ENCODE measurements at regions not wholly inside any gene's neighbourhood (a gene's known extent, or its start where the extent isn't known, plus 50 kb on each side); places are given as distances from the start of the nearest gene placed in this dataset.

- no peak for DNase-seq (ENCODE audit: low spot score)
Observed at GRCh38 chr12:107472308-107472707, 213.3 kb upstream of the PWP1 start.

- no peak for DNase-seq (ENCODE audit: low spot score)
Observed at GRCh38 chr12:107474099-107474498, 211.5 kb upstream of the PWP1 start.

- no peak for DNase-seq (ENCODE audit: low spot score)
Observed at GRCh38 chr12:107474639-107475539, 210.7 kb upstream of the PWP1 start.

- DNase-seq (ENCODE audit: low spot score): no peak
Observed at GRCh38 chr12:107475900-107476299, 209.7 kb upstream of the PWP1 start.

GRCh38 chr12:107477018-107477417 is 208.6 kb upstream of the PWP1 start:
- DNase-seq (ENCODE audit: low spot score): no peak

GRCh38 chr12:107477947-107478610 is 207.5 kb upstream of the PWP1 start:
- no peak for DNase-seq (ENCODE audit: low spot score)

- DNase-seq (ENCODE audit: low spot score): no peak
Observed at GRCh38 chr12:107478881-107479280, 206.7 kb upstream of the PWP1 start.

- DNase-seq (ENCODE audit: low spot score): no peak
Observed at GRCh38 chr12:107480836-107481608, 204.6 kb upstream of the PWP1 start.

GRCh38 chr12:107484230-107484629 is 201.4 kb upstream of the PWP1 start:
- no peak for DNase-seq (ENCODE audit: low spot score)

- DNase-seq (ENCODE audit: low spot score): no peak
Observed at GRCh38 chr12:107484941-107485340, 200.7 kb upstream of the PWP1 start.

- no peak for DNase-seq (ENCODE audit: low spot score)
Observed at GRCh38 chr12:107485731-107486130, 199.9 kb upstream of the PWP1 start.

GRCh38 chr12:107486140-107486892 is 199.3 kb upstream of the PWP1 start:
- no peak for DNase-seq (ENCODE audit: low spot score)

GRCh38 chr12:107487011-107487680 is 198.5 kb upstream of the PWP1 start:
- DNase-seq (ENCODE audit: low spot score): no peak

GRCh38 chr12:107488666-107489065 is 196.9 kb upstream of the PWP1 start:
- DNase-seq (ENCODE audit: low spot score): no peak

GRCh38 chr12:107490010-107490409 is 195.6 kb upstream of the PWP1 start:
- DNase-seq (ENCODE audit: low spot score): no peak

- DNase-seq (ENCODE audit: low spot score): no peak
Observed at GRCh38 chr12:107491856-107492255, 193.7 kb upstream of the PWP1 start.

GRCh38 chr12:107492393-107493134 is 193.0 kb upstream of the PWP1 start:
- DNase-seq (ENCODE audit: low spot score): no peak

- no peak for DNase-seq (ENCODE audit: low spot score)
Observed at GRCh38 chr12:107493135-107493494, 192.5 kb upstream of the PWP1 start.

GRCh38 chr12:107493666-107494065 is 191.9 kb upstream of the PWP1 start:
- no peak for DNase-seq (ENCODE audit: low spot score)

GRCh38 chr12:107494331-107494730 is 191.3 kb upstream of the PWP1 start:
- no peak for DNase-seq (ENCODE audit: low spot score)

- DNase-seq (ENCODE audit: low spot score): no peak
Observed at GRCh38 chr12:107495604-107496003, 190.0 kb upstream of the PWP1 start.

All from putamen (tissue), 1 donor.